Uterus (tissue), 2 donors: ENCODE measurements at regions not wholly inside any gene's neighbourhood (a gene's known extent, or its start where the extent isn't known, plus 50 kb on each side); places are given as distances from the start of the nearest gene placed in this dataset.

Experiments used
- POLR2A ChIP-seq, 2 donors: fragments of 450-650 bp; IDR thresholded peaks; one replicate each; pipeline ENCODE4 v1.6.1; 2016; ENCODE audit warnings: antibody characterized with exemption in 2 of 2, mild to moderate bottlenecking in 1 of 2, moderate library complexity in 1 of 2
- TF ChIP-seq, protein P1 (sequence below), 4 experiments: fragments of 200-600 bp in 2 of 4; fragments of 450-650 bp in 2 of 4; sonication (generic) in 2 of 4; IDR thresholded peaks; one replicate each; pipeline ENCODE4 v1.5.1; 2016 to 2019; ENCODE audit warnings: antibody characterized with exemption in 4 of 4, mild to moderate bottlenecking in 2 of 4, moderate library complexity in 1 of 4

- TF ChIP-seq, protein P1, sequence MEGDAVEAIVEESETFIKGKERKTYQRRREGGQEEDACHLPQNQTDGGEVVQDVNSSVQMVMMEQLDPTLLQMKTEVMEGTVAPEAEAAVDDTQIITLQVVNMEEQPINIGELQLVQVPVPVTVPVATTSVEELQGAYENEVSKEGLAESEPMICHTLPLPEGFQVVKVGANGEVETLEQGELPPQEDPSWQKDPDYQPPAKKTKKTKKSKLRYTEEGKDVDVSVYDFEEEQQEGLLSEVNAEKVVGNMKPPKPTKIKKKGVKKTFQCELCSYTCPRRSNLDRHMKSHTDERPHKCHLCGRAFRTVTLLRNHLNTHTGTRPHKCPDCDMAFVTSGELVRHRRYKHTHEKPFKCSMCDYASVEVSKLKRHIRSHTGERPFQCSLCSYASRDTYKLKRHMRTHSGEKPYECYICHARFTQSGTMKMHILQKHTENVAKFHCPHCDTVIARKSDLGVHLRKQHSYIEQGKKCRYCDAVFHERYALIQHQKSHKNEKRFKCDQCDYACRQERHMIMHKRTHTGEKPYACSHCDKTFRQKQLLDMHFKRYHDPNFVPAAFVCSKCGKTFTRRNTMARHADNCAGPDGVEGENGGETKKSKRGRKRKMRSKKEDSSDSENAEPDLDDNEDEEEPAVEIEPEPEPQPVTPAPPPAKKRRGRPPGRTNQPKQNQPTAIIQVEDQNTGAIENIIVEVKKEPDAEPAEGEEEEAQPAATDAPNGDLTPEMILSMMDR (IDR thresholded peaks at IDR 0.05), result no peak
- no peak for TF ChIP-seq POLR2A (IDR thresholded peaks at IDR 0.05)
Measured at GRCh38 chr3:163175970-163176369, 1679.4 kb downstream of the OTOL1 start.
